ENCODE measurements at regions not wholly inside any gene's neighbourhood (a gene's known extent, or its start where the extent isn't known, plus 50 kb on each side); places are given as distances from the start of the nearest gene placed in this dataset.

- no peak for TF ChIP-seq JUND (IDR thresholded peaks at IDR 0.05)
- TF ChIP-seq, protein P1, sequence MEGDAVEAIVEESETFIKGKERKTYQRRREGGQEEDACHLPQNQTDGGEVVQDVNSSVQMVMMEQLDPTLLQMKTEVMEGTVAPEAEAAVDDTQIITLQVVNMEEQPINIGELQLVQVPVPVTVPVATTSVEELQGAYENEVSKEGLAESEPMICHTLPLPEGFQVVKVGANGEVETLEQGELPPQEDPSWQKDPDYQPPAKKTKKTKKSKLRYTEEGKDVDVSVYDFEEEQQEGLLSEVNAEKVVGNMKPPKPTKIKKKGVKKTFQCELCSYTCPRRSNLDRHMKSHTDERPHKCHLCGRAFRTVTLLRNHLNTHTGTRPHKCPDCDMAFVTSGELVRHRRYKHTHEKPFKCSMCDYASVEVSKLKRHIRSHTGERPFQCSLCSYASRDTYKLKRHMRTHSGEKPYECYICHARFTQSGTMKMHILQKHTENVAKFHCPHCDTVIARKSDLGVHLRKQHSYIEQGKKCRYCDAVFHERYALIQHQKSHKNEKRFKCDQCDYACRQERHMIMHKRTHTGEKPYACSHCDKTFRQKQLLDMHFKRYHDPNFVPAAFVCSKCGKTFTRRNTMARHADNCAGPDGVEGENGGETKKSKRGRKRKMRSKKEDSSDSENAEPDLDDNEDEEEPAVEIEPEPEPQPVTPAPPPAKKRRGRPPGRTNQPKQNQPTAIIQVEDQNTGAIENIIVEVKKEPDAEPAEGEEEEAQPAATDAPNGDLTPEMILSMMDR (IDR thresholded peaks at IDR 0.05), result no peak
- no peak for TF ChIP-seq RAD21 (IDR thresholded peaks at IDR 0.05; ENCODE audit: low read length)
- no peak for TF ChIP-seq RXRA (IDR thresholded peaks at IDR 0.05; ENCODE audit: borderline replicate concordance, low read depth)
- no peak for TF ChIP-seq SIN3A (IDR thresholded peaks at IDR 0.05; ENCODE audit: borderline replicate concordance, low read depth, low read length)
- TF ChIP-seq TAF1 (IDR thresholded peaks at IDR 0.05; ENCODE audit: borderline replicate concordance, low read depth, low read length), result no peak
Observed at GRCh38 chr15:39275066-39275465, 305.8 kb upstream of the THBS1 start.

Data from SK-N-SH (cell line).